Uterus (tissue), 3 donors: ENCODE measurements at regions not wholly inside any gene's neighbourhood (a gene's known extent, or its start where the extent isn't known, plus 50 kb on each side); places are given as distances from the start of the nearest gene placed in this dataset.

Experiments
- DNase-seq, 2 donors: peaks; one replicate each; pipeline ENCODE4 v3.0.0-alpha.2; 2019 to 2020
- H3K27ac ChIP-seq, 2 donors: fragments of 200-600 bp; sonication (generic); 1 replicate in 1 of 2; 2 replicates in 1 of 2; pipeline ENCODE4 v1.5.1; 2016 to 2018
- H3K27me3 ChIP-seq, 2 donors: fragments of 200-600 bp; sonication (generic); one replicate each; pipeline ENCODE4 v1.5.1; 2018 to 2019; ENCODE audit warnings: control low read depth in 1 of 2
- H3K36me3 ChIP-seq, 2 donors: fragments of 200-600 bp; sonication (generic); one replicate each; pipeline ENCODE4 v1.5.1; 2019; ENCODE audit warnings: control low read depth in 1 of 2
- H3K4me1 ChIP-seq, 2 donors: fragments of 200-600 bp; sonication (generic); one replicate each; pipeline ENCODE4 v1.5.1; 2018 to 2019; ENCODE audit warnings: control low read depth in 1 of 2
- H3K4me3 ChIP-seq, 2 donors: fragments of 200-600 bp; sonication (generic); 1 replicate in 1 of 2; 2 replicates in 1 of 2; pipeline ENCODE4 v1.5.1; 2018 to 2019; ENCODE audit warnings: mild to moderate bottlenecking in 1 of 2
- H3K9me3 ChIP-seq, 2 donors: fragments of 200-600 bp; sonication (generic); one replicate each; pipeline ENCODE4 v1.5.1; 2019; ENCODE audit warnings: control low read depth in 1 of 2
- CTCF ChIP-seq, 4 experiments: fragments of 200-600 bp in 2 of 4; fragments of 450-650 bp in 2 of 4; sonication (generic) in 2 of 4; IDR thresholded peaks; one replicate each; pipeline ENCODE4 v1.5.1; 2016 to 2019; ENCODE audit warnings: antibody characterized with exemption in 4 of 4, mild to moderate bottlenecking in 2 of 4, moderate library complexity in 1 of 4
- POLR2A ChIP-seq, 2 donors: fragments of 450-650 bp; IDR thresholded peaks; one replicate each; pipeline ENCODE4 v1.6.1; 2016; ENCODE audit warnings: antibody characterized with exemption in 2 of 2, mild to moderate bottlenecking in 1 of 2, moderate library complexity in 1 of 2
- intact Hi-C: fragments of 100-400 bp; cut with DNase I; formaldehyde crosslinking; loops from one replicate; pipeline ENCODE4 v1.15.1; 2023; ENCODE audit warnings: low total_unique reads
- donor health status: DM: yes; HTN: yes; CAD: no.

GRCh38 chr14:43764433-43764832 lies 742.6 kb downstream of the FSCB start:
- Histone ChIP-seq H3K27ac (no peak overlapping the region), H3K36me3 (no peaks in the 10 kb centered on the region), H3K4me1 (no peaks in the 10 kb centered on the region), H3K27me3 (no peaks in the 10 kb centered on the region), H3K4me3 (no peak overlapping the region), H3K9me3 (no peaks in the 10 kb centered on the region)
- TF ChIP-seq POLR2A (IDR thresholded peaks at IDR 0.05) (no peak), CTCF (IDR thresholded peaks at IDR 0.05) (no peak)
- no peak for DNase-seq
- intact Hi-C loops: no loop called here

- TF ChIP-seq POLR2A (IDR thresholded peaks at IDR 0.05): no peak
- no peak for TF ChIP-seq CTCF (IDR thresholded peaks at IDR 0.05)
- DNase-seq: no peak
- intact Hi-C loops: no loop called here
- no peaks in the 10 kb centered on the region for H3K36me3 ChIP-seq
- H3K4me3 ChIP-seq: no peak overlapping the region
- no peaks in the 10 kb centered on the region for H3K27me3 ChIP-seq
- H3K4me1 ChIP-seq: no peaks in the 10 kb centered on the region
- H3K27ac ChIP-seq: no peak overlapping the region
- H3K9me3 ChIP-seq: no peaks in the 10 kb centered on the region
Observed at GRCh38 chr14:43755707-43756106, 751.4 kb downstream of the FSCB start.

- TF ChIP-seq CTCF (IDR thresholded peaks at IDR 0.05): no peak
- no peak for TF ChIP-seq POLR2A (IDR thresholded peaks at IDR 0.05)
- H3K27ac ChIP-seq: no peak overlapping the region
- intact Hi-C loops: no loop called here
Observed at GRCh38 chr14:43754838-43755237, 752.2 kb downstream of the FSCB start.

GRCh38 chr14:43745746-43746145 lies 761.3 kb downstream of the FSCB start:
- intact Hi-C loops: no loop called here
- Histone ChIP-seq H3K9me3 (no peaks in the 10 kb centered on the region), H3K27me3 (no peaks in the 10 kb centered on the region), H3K27ac (no peak overlapping the region), H3K4me3 (no peak overlapping the region), H3K36me3 (no peaks in the 10 kb centered on the region), H3K4me1 (no peaks in the 10 kb centered on the region)
- no peak for DNase-seq
- TF ChIP-seq POLR2A (IDR thresholded peaks at IDR 0.05) (no peak), CTCF (IDR thresholded peaks at IDR 0.05) (no peak)

More at GRCh38 chr14:43754838-43755237, 752.2 kb downstream of the FSCB start:
- Histone ChIP-seq H3K36me3 (no peaks in the 10 kb centered on the region), H3K4me1 (no peaks in the 10 kb centered on the region), H3K9me3 (no peaks in the 10 kb centered on the region), H3K4me3 (no peak overlapping the region), H3K27me3 (no peaks in the 10 kb centered on the region)
- DNase-seq: no peak

GRCh38 chr14:43735932-43736331 lies 771.2 kb downstream of the FSCB start:
- intact Hi-C loops: no loop called here
- Histone ChIP-seq H3K4me1 (no peaks in the 10 kb centered on the region), H3K27me3 (no peaks in the 10 kb centered on the region), H3K9me3 (no peaks in the 10 kb centered on the region), H3K27ac (no peak overlapping the region), H3K4me3 (no peak overlapping the region), H3K36me3 (no peaks in the 10 kb centered on the region)
- TF ChIP-seq CTCF (IDR thresholded peaks at IDR 0.05) (no peak), POLR2A (IDR thresholded peaks at IDR 0.05) (no peak)
- no peak for DNase-seq
